Kidney capillary endothelial cell (primary cell): ENCODE measurements at regions not wholly inside any gene's neighbourhood (a gene's known extent, or its start where the extent isn't known, plus 50 kb on each side); places are given as distances from the start of the nearest gene placed in this dataset.
"Not testable (repeated sequence)": the region's sequence is repeated elsewhere in the genome, so short reads cannot be mapped to it uniquely, and the experiment has no call there.

Experiments
- DNase-seq: peaks from one replicate; pipeline ENCODE4 v3.0.0-alpha.2; 2018; ENCODE audit warnings: low spot score

DNA sequence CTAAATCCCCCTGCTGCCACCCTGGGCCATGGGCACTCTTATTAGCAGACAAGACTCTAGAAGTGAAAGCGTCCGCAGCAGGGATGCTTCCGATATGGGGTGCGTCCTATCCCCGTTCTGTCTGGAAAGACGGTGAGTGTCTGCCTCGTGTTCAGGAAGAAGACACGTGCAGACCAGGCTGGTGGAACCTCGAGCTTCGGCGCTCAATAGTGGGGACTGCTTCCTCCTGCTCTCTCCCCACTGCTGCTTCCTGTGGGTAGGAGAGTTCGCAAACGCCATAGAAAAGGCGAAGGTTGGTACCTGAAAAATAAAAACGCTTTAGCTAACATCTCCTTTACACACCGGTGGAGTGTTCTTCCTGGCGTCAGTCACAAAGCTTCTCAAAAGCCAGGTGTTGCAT, 67.7 kb upstream of the LYZL2 start:
- not testable (repeated sequence) for DNase-seq

DNA sequence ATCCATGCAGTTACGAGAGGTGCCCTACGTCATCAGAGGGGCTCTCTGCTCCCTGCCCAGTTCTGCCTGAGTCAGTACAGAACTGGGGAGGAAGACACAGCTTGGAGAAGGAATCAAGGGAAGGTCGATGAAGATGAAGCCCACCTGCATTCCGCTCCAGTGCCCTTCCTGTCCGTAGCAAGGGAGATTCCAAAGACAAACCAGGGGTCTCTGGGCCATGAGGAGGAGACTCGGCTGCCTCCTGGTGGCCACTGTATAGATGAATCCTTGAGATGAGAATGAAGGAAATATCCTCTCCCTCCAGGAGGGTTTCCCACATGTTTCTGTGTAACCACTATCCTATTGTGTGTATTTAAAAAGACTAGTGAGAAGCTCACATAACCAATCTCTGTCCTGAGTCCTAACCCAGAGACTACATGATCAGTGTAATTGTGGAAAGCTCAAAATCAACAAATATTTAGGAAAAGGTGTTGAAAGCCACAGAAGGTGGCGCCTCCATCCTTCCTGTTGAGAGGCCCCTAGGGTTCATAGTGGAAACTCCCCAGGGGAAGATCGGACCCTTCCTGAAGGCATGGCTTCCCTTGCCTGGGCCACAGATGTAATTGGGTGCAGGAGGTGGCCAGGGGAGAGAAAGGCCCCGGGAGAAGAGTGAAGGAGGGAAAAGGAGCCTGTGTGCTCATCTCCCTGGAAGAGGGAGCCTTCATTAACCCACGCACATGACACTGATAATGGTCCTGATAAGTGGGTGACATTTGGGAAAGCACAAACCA, 67.0 kb upstream of the LYZL2 start:
- DNase-seq, result not testable (repeated sequence)

DNA sequence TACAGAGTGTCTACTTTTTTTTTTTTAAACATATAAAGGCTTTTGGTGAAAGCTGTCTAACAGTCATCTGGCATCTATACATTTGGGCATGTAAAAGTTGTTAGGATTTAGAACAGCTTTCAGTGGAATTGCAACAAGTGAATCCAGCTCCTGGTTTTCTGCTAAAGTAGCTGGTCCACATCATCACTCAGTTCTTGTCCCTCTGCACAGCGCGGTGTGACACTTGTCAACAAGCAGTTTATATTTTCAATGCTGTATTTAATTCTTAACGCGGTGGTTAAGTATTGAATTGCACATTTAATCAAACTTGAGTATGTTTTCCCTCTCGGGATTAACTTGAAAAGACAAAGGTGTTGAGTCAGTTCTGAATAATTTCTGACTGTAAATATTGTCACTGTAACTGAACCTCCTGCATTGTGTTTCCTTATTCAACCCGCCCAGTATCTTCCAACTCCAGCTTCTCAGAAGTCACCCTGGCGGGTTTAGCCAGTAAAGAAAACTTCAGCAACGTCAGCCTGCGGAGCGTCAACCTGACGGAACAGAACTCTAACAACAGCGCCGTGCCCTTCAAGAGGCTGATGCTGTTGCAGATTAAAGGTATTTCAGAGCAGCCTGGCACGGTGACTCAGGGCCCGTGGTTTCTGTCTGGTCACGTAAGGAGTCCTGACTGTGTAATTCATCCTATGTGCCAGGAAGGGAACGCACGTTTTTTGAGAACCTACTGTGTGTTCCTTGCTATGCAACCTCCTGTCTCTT, 66.1 kb upstream of the LYZL2 start:
- not testable (repeated sequence) for DNase-seq

DNA sequence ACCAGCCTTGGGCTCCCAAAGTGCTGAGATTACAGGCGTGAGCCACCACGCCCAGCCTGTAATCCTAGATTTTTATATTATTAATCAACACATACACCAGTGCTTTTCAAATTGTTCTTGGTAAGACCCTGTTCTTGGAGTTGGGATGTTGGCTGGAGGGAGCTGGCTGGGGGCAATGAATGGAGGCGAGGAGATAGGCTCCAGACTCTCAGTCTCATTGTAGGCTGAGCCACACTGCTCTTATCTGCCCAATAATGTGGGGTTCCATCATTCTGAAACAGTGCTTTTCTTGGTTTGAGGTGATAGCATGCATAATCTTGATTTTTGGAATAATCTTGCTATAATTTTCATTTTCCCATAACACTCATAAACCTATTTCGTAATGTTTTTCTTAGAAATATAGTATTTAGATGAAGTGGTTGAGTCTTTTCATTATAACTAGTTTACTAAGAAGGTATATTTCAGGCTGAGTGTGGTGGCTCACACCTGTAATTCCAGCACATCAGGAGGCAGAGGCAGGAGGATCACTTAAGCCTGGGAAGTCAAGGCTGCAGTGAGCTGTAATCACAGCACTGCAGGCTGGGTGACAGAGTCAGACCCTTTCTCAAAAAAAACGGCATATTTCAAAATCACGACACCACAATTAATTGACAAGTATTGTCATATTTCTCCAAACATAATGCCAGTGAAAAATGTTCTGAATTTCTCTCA, 65.1 kb upstream of the LYZL2 start:
- no peak for DNase-seq

DNA sequence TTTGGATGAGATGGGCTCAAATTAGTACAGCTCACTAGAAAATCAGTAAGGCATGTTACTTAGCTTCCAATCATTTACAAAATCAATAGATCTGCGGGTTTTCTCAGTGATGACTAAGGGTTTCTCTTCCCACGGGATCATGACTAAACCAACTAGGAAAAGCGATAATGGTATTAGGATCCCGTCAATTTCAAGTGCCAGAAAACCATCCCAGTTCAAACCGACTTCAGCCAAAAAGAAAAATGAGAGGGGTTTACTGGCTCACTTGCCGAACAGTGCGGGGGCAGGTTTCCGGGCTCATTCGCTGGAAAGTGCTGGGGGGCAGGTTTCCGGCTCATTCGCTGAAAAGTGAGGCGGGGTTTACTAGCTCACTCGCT, 62.1 kb upstream of the LYZL2 start:
- no peak for DNase-seq

DNA sequence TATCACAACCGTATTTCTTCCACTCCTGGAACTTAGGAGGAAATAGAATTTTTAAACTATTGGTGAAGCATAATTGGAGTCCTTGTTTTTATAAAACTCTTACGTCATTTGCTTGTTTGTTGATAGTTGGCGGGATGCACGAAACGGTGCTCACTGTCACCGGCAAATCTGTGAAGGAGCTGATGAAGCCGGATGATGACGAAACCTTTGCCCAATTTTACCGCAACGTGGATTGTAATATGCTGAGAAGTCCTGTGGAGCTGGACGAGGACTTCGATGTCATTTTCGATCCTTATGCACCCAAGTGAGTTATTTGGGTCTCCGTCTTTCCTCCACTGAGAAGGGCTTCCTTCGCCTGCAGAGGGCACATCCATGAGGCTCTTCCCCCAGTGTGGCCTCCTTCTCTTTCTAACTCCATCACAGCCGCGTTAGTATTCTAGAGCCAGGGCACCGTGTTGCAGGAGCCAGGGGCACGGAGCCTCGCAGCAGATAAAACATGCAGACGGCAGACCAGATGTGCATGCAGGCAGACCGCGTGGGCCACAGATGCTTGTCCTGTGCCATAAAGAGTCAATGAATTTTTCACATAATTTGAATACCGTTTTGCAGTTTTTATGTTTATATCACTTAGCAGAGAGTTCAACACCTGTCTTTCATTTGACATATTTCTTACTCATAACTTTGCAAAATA, 61.5 kb upstream of the LYZL2 start:
- not testable (repeated sequence) for DNase-seq

DNA sequence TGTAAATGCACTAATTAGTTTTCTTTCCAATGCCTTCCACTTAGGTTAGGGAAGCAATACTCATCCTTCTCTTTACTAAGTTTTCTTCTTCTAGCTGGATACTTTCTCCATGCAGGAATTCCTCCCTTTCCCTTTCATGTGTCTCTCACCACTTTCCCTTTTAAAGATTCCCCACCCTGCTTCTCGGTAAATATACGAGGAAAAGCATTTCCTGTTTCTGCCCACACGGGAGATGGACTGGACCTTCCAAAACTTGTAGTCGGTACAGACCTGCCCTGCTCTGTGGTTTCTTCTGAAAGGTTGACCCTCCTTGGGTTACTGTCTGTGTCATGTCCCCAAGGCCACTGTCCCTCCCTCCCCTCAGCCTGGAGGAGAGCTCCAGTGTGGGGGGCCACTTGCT, 58.9 kb upstream of the LYZL2 start:
- no peak for DNase-seq

DNA sequence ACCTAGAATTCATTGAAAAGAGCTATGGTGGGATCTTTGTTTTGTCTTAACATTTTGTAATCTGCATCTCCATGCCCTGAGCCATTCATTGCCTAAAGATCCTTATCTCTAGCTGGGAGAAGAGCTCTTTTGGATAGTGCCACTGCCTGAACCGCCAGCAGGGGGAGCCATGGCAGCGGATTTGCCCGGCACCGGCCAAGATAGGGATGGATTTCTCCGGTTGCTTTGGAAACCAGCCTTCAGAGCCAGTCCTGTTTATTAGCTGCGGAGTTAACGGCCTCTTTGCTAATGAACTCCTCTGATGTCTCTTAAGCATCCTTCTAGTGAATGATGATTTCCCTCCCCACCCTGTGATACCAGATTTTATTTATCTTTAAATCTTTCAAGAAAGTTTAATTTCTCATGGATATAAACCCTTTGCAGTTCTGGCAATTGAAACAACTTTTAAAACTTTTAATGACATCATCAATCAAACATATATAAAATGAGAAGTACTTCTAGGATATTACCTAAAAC, 58.2 kb upstream of the LYZL2 start:
- peak; percentile 67 for DNase-seq

DNA sequence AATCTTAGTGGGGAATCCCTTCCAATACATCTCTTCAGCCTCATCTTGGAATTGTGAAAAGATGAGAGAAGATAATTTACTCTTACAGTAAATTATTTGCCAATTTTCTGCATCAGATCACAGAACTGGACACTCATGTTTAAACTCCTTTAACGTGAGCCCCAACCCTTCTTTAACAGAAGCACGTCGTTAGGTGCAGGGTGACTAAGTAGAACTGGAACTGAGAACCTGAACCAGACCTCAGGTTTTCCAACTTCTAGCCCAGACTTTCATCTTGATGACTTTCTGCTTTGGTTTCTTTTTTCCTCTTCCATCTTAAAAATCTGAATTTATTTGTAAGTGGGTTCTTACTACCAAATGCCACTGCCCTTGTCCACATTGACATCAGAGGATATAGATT, 57.2 kb upstream of the LYZL2 start:
- DNase-seq, result no peak

DNA sequence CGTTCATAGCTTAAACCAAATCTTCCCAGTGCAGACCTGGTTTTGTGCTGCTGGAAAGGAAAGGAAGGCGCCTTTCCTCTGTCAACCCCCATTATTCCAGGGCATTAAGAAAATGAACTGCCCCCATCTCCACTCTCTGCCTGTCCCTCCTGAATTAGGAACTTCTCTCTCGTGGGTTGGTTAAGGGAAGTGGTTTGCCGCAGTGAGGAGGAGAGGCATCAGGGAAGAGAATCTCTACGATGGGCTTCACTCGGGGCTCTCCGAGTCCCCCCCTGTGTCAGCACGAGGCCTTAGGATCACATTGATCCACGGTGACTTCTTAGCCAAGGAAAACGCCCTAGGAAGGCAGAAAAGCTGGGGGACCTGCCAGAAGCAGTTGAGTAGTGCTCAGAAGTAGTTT, 53.9 kb upstream of the LYZL2 start:
- no peak for DNase-seq

DNA sequence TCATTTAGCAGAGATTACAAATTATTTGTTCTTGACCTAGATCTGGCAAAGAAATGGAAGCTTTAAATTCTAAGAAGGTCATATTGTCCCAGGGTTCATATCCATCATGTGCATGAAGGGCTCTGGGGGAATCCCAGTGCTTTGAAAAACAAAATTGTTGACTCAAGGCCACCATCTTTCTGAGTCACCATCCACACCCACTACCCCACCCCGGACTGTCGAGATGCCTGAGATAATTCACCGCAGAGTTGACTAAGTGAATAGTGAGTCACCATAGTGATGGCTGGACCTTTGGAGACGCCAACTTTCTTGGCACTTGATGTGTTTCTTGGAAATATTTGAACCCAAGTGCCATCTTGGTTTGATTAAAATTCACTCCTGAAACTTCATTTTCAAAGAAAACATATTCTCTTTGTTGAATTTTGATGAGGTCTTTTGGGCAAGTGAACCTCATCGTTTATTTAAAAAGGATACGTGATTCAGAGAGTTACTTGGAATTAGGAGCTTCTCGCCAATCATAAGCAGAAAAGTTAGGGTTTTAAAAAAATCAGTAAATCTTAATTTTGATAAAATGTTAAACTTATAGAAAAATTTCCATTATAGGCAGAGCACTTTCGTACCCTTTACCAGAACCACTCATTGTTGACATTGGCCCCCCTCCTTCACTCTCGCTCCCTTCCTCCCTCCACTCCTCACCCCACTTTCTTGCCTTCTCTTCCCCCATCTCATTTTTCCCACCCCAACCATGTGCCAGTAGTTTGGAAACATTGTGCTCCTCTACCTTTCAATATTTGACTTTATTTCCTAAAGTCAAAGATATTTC, 53.0 kb upstream of the LYZL2 start:
- DNase-seq, result peak; percentile 55

DNA sequence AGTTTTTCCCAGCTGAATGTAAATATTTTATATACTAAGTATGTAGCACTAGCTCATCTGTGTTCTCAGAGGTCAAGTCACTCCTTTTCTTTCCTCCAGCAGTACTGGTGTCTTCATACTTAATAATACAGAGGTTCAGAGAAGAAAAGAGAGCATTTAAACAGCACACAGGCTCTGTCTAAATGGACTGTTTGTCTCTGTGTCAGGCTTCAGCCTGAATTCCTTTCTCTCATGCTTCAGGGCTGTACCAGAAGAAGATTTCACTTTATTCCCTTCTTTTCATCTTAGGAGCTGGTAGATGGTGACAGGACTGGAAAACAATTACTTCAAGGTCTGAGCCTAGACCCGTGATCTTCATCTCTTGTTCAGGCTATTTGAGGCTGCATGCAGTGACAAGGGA, 51.4 kb upstream of the LYZL2 start:
- DNase-seq, result no peak
